HEK293 (cell line): ENCODE measurements at regions not wholly inside any gene's neighbourhood (a gene's known extent, or its start where the extent isn't known, plus 50 kb on each side); places are given as distances from the start of the nearest gene placed in this dataset.

Experiments
- CTCF ChIA-PET: fragments of 350-600 bp; formaldehyde crosslinking; extraction: SDS; loops from one replicate; lab custom pipeline; 2021; ENCODE audit warnings: antibody characterized with exemption; lab: Yijun Ruan, JAX
- POLR2A ChIA-PET: fragments of 300-600 bp; formaldehyde crosslinking; extraction: SDS; loops from one replicate; lab custom pipeline; 2020; ENCODE audit warnings: antibody characterized with exemption, inconsistent platforms; lab: Yijun Ruan, JAX
- H3K27ac ChIP-seq: fragments of 200-500 bp; sonication (Bioruptor generic); 2 replicates; pipeline ENCODE4 v1.5.1; 2014; ENCODE audit warnings: low read depth, low read length, control low read depth, inconsistent platforms; ENCODE audit errors: extremely low read depth
- H3K36me3 ChIP-seq, 2 experiments: fragments of 200-500 bp in 1 of 2; sonication (Bioruptor generic) in 1 of 2; 1 replicate in 1 of 2; 2 replicates in 1 of 2; pipeline ENCODE4 v1.5.1; 2014 to 2017; ENCODE audit warnings: inconsistent platforms in 2 of 2, low read length in 2 of 2; ENCODE audit not compliant: control insufficient read depth in 2 of 2, insufficient read depth in 1 of 2
- H3K4me1 ChIP-seq: fragments of 200-500 bp; sonication (Bioruptor generic); 2 replicates; pipeline ENCODE4 v1.5.1; 2014; ENCODE audit warnings: mild to moderate bottlenecking, low read length, inconsistent platforms; ENCODE audit not compliant: control insufficient read depth, insufficient read depth
- H3K4me3 ChIP-seq: 2 replicates; pipeline ENCODE4 v1.5.1; 2011; ENCODE audit warnings: low read depth, mild to moderate bottlenecking, control low read depth, low read length, moderate library complexity
- H3K9me3 ChIP-seq: fragments of 200-500 bp; sonication (Bioruptor generic); 2 replicates; pipeline ENCODE4 v1.5.1; 2014; ENCODE audit warnings: low read depth, low read length, inconsistent platforms; ENCODE audit not compliant: control insufficient read depth, insufficient read depth
- AEBP2 ChIP-seq: fragments of 450-650 bp; formaldehyde crosslinking; IDR thresholded peaks from 2 replicates; pipeline ENCODE4 v1.5.1; 2016; ENCODE audit warnings: missing biosample characterization, missing genetic modification characterization, borderline replicate concordance
- BCL6B ChIP-seq: fragments of 450-650 bp; formaldehyde crosslinking; IDR thresholded peaks from 2 replicates; pipeline ENCODE4 v1.5.1; 2017; ENCODE audit warnings: missing biosample characterization, missing genetic modification characterization
- KLF7 ChIP-seq: fragments of 450-650 bp; formaldehyde crosslinking; IDR thresholded peaks from 2 replicates; pipeline ENCODE4 v1.5.1; 2016; ENCODE audit warnings: missing biosample characterization, missing genetic modification characterization, borderline replicate concordance
- PATZ1 ChIP-seq: fragments of 450-650 bp; formaldehyde crosslinking; IDR thresholded peaks from 2 replicates; pipeline ENCODE4 v1.5.1; 2016; ENCODE audit warnings: missing biosample characterization, missing genetic modification characterization
- PRDM10 ChIP-seq: fragments of 450-650 bp; formaldehyde crosslinking; IDR thresholded peaks from 2 replicates; pipeline ENCODE4 v1.5.1; 2016; ENCODE audit warnings: missing biosample characterization, missing genetic modification characterization
- SCRT1 ChIP-seq: fragments of 450-650 bp; formaldehyde crosslinking; IDR thresholded peaks from 2 replicates; pipeline ENCODE4 v1.5.1; 2016; ENCODE audit warnings: missing biosample characterization, missing genetic modification characterization, borderline replicate concordance
- SCRT2 ChIP-seq: fragments of 450-650 bp; formaldehyde crosslinking; IDR thresholded peaks from 2 replicates; pipeline ENCODE4 v1.5.1; 2016; ENCODE audit warnings: missing biosample characterization, missing genetic modification characterization
- ZBTB11 ChIP-seq: fragments of 450-650 bp; formaldehyde crosslinking; conservative IDR thresholded peaks from 2 replicates; pipeline ENCODE4 v1.5.1; 2016; ENCODE audit warnings: low read depth, missing biosample characterization, missing genetic modification characterization
- ZIC2 ChIP-seq: fragments of 450-650 bp; formaldehyde crosslinking; IDR thresholded peaks from 2 replicates; pipeline ENCODE4 v1.5.1; 2016; ENCODE audit warnings: missing biosample characterization, missing genetic modification characterization
- ZNF133 ChIP-seq: fragments of 450-650 bp; formaldehyde crosslinking; IDR thresholded peaks from 2 replicates; pipeline ENCODE4 v1.5.1; 2016; ENCODE audit warnings: missing biosample characterization, missing genetic modification characterization
- ZNF202 ChIP-seq: fragments of 450-650 bp; formaldehyde crosslinking; IDR thresholded peaks from 2 replicates; pipeline ENCODE4 v1.5.1; 2016; ENCODE audit warnings: missing biosample characterization, missing genetic modification characterization, borderline replicate concordance
- ZNF335 ChIP-seq: fragments of 450-650 bp; formaldehyde crosslinking; conservative IDR thresholded peaks from 2 replicates; pipeline ENCODE4 v1.5.1; 2016; ENCODE audit warnings: missing biosample characterization, missing genetic modification characterization
- ZNF366 ChIP-seq: fragments of 450-650 bp; formaldehyde crosslinking; conservative IDR thresholded peaks from 2 replicates; pipeline ENCODE4 v1.5.1; 2016; ENCODE audit warnings: missing biosample characterization, missing genetic modification characterization
- ZNF48 ChIP-seq: fragments of 450-650 bp; formaldehyde crosslinking; IDR thresholded peaks from 2 replicates; pipeline ENCODE4 v1.5.1; 2016; ENCODE audit warnings: missing biosample characterization, missing genetic modification characterization
- ZNF514 ChIP-seq: fragments of 450-650 bp; formaldehyde crosslinking; IDR thresholded peaks from 2 replicates; pipeline ENCODE4 v1.5.1; 2016; ENCODE audit warnings: missing biosample characterization, missing genetic modification characterization
- ZNF555 ChIP-seq: fragments of 450-650 bp; formaldehyde crosslinking; conservative IDR thresholded peaks from 2 replicates; pipeline ENCODE4 v1.5.1; 2017; ENCODE audit warnings: missing biosample characterization, mild to moderate bottlenecking, missing genetic modification characterization, inconsistent platforms
- ZNF768 ChIP-seq: fragments of 450-650 bp; formaldehyde crosslinking; IDR thresholded peaks from 2 replicates; pipeline ENCODE4 v1.5.1; 2018; ENCODE audit warnings: missing biosample characterization, mild to moderate bottlenecking, missing genetic modification characterization
- ZNF785 ChIP-seq: fragments of 450-650 bp; formaldehyde crosslinking; IDR thresholded peaks from 2 replicates; pipeline ENCODE4 v1.5.1; 2016; ENCODE audit warnings: missing biosample characterization, missing genetic modification characterization

GRCh38 chr5:128645581-128645980, 107.5 kb upstream of the FBN2 start:
- H3K4me3 ChIP-seq: no peak overlapping the region
- POLR2A ChIA-PET: no interaction called here
- H3K9me3 ChIP-seq: no peaks in the 10 kb centered on the region; the same call in 1 of the 2 replicates
- TF ChIP-seq ZNF335 (tag by site-specific recombination): no peak
- no peak for TF ChIP-seq SCRT1
- no peak for TF ChIP-seq ZNF555 (tag by site-specific recombination)
- no peak for TF ChIP-seq ZNF133
- TF ChIP-seq PRDM10 (tag by site-specific recombination): no peak
- TF ChIP-seq ZIC2 (tag by site-specific recombination): no peak
- TF ChIP-seq KLF7 (tag by site-specific recombination): no peak
- no peak for TF ChIP-seq PATZ1 (tag by site-specific recombination)
- TF ChIP-seq SCRT2: no peak
- TF ChIP-seq ZNF202 (tag by site-specific recombination): no peak
- TF ChIP-seq ZNF48 (tag by site-specific recombination): no peak
- TF ChIP-seq BCL6B (tag by site-specific recombination): no peak
- TF ChIP-seq ZNF366 (tag by site-specific recombination): no peak
- no peak for TF ChIP-seq ZNF768 (tag by site-specific recombination)
- no peak for TF ChIP-seq ZNF514 (tag by site-specific recombination)
- TF ChIP-seq ZNF785 (tag by site-specific recombination): no peak
- no peak for TF ChIP-seq ZBTB11
- TF ChIP-seq AEBP2: no peak
- H3K4me1 ChIP-seq: no peaks in the 10 kb centered on the region
- H3K36me3 ChIP-seq: no peaks in the 10 kb centered on the region
- H3K27ac ChIP-seq: no peak overlapping the region
- CTCF ChIA-PET: interaction anchor here (0.6 kb wide), 1 partner anchor 772 kb away, joined by 5 read pairs; no protein-coding TSS in a partner anchor
